ENCODE measurements at regions not wholly inside any gene's neighbourhood (a gene's known extent, or its start where the extent isn't known, plus 50 kb on each side); places are given as distances from the start of the nearest gene placed in this dataset.

DNA sequence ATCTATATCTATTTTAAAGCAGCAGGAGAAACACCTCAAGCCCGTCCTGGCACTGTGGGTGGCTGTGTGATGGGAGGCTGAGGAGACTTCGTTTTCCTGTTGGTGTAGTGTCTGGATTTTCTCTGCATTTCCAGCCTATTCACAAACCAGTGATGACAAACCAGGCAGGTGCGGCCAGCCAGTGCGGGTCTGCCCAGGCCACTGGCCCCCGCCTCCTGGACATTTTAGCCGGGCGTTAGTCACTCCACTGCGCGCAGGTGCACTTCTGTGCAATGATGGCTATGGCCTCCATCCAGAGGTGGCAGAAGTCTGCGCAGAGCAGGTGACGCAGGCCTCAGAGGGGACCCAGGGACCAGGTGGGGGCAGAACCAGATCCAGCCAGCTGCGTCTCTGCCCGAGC is 64.9 kb upstream of the PITRM1 start:
- H3K27me3 ChIP-seq, result no peaks in the 10 kb centered on the region

DNA sequence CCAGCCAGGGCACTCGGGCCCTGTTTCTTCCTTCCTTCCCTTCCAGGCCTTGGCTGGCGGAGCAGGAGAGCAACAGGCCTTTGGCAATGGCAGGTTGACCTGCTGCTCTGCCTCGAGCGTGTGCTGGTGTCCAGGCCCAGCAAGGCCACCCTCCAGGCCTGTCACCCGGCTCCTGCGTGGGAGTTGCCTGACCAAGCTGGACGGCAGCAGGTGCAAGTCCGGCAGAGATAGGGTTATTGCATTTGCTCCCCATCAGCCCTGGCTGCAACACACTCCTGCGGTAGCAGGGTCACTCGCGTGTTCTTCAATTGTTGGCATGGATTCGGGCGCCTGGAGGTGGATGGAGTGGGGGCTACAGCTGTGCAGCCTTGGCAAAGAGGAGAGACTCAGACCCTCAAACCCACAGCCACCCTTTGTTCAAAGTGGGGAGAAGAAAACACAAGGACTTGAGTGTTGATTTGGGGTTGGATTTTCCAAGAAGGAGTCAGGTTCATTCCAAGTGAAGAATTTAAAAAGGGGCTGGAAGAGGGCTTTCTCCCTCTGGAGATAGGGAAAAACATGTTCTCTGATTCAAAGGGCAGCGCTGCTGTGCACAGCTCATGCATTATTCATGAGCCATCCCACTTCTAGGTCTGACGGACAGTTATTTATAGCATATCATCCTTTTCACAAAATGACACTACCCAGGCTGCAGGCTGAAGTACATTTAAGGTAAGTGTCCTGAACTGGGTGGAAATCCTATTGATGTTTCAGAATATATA is 64.2 kb upstream of the PITRM1 start:
- H3K4me3 ChIP-seq, result no peak overlapping the region
- no peak for DNase-seq (ENCODE audit: extremely low spot score in 2 of 2)
- TF ChIP-seq CTCF (IDR thresholded peaks at IDR 0.05) (no peak), POLR2A (IDR thresholded peaks at IDR 0.05) (no peak)
- no peaks in the 10 kb centered on the region for H3K36me3 ChIP-seq
- intact Hi-C loops (cut with DNase I), result no loop called here
- no peaks in the 10 kb centered on the region for H3K9me3 ChIP-seq
- no peaks in the 10 kb centered on the region for H3K4me1 ChIP-seq
- H3K27me3 ChIP-seq, result no peaks in the 10 kb centered on the region
- H3K27ac ChIP-seq, result no peak overlapping the region

More for the DNA sequence above, 64.9 kb upstream of the PITRM1 start:
- TF ChIP-seq POLR2AphosphoS5 (IDR thresholded peaks at IDR 0.05; ENCODE audit: insufficient read depth in 1 of 2, low read depth in 1 of 2) (no peak), POLR2A (IDR thresholded peaks at IDR 0.05) (no peak), CTCF (IDR thresholded peaks at IDR 0.05) (no peak)
- H3K36me3 ChIP-seq, result no peaks in the 10 kb centered on the region
- no peaks in the 10 kb centered on the region for H3K4me1 ChIP-seq
- intact Hi-C loops (cut with DNase I), result no loop called here
- no peak for DNase-seq (ENCODE audit: extremely low spot score in 2 of 2)
- no peak overlapping the region for H3K27ac ChIP-seq
- no peak overlapping the region for H3K4me3 ChIP-seq
- H3K9me3 ChIP-seq, result no peaks in the 10 kb centered on the region

GRCh38 chr10:3235996-3236510 is 63.5 kb upstream of the PITRM1 start:
- TF ChIP-seq CTCF (IDR thresholded peaks at IDR 0.05), result no peak
- no peak for TF ChIP-seq POLR2AphosphoS5 (IDR thresholded peaks at IDR 0.05; ENCODE audit: insufficient read depth in 1 of 2, low read depth in 1 of 2)
- TF ChIP-seq POLR2A (IDR thresholded peaks at IDR 0.05), result no peak
- Histone ChIP-seq H3K4me3 (no peak overlapping the region), H3K4me1 (no peaks in the 10 kb centered on the region), H3K27me3 (no peaks in the 10 kb centered on the region), H3K9me3 (no peaks in the 10 kb centered on the region), H3K27ac (no peak overlapping the region), H3K36me3 (no peaks in the 10 kb centered on the region)
- DNase-seq (ENCODE audit: extremely low spot score in 2 of 2), result no peak
- intact Hi-C loops (cut with DNase I), result no loop called here

DNA sequence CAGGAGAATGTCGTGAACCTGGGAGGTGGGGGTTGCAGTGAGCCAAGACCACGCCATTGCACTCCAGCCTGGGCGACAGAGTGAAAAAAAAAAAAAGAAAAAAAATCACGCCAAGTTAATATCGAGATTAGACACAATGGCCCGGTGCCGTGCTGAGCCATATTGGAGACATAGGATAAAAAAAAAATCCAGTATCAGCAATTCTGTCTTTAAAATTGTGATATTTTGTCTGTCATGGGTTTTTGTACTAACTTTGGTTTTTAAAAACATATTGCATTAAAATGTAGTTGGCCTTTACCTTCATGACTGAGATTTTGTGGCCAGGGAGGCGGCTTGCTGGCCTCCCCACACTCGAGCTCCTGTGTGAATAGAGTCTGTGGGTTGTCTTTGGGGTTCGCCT is 62.8 kb upstream of the PITRM1 start:
- H3K9me3 ChIP-seq, result no peaks in the 10 kb centered on the region
- TF ChIP-seq POLR2A (IDR thresholded peaks at IDR 0.05) (no peak), CTCF (IDR thresholded peaks at IDR 0.05) (no peak), POLR2AphosphoS5 (IDR thresholded peaks at IDR 0.05; ENCODE audit: insufficient read depth in 1 of 2, low read depth in 1 of 2) (no peak)
- no peak for DNase-seq (ENCODE audit: extremely low spot score in 2 of 2)
- intact Hi-C loops (cut with DNase I), result no loop called here
- H3K27ac ChIP-seq, result no peak overlapping the region
- no peaks in the 10 kb centered on the region for H3K4me1 ChIP-seq
- no peak overlapping the region for H3K4me3 ChIP-seq
- H3K36me3 ChIP-seq, result no peaks in the 10 kb centered on the region
- H3K27me3 ChIP-seq, result no peaks in the 10 kb centered on the region

- Histone ChIP-seq H3K27me3 (no peaks in the 10 kb centered on the region), H3K36me3 (no peaks in the 10 kb centered on the region), H3K27ac (no peak overlapping the region), H3K9me3 (no peaks in the 10 kb centered on the region), H3K4me3 (no peak overlapping the region), H3K4me1 (no peaks in the 10 kb centered on the region)
- intact Hi-C loops (cut with DNase I), result no loop called here
- DNase-seq (ENCODE audit: extremely low spot score in 2 of 2), result no peak
- TF ChIP-seq POLR2A (IDR thresholded peaks at IDR 0.05) (no peak), POLR2AphosphoS5 (IDR thresholded peaks at IDR 0.05; ENCODE audit: insufficient read depth in 1 of 2, low read depth in 1 of 2) (no peak), CTCF (IDR thresholded peaks at IDR 0.05) (no peak)
Measured at GRCh38 chr10:3233486-3233990, 61.0 kb upstream of the PITRM1 start.

All from vagina (tissue), 2 donors.